Activated T-cell treated with anti-CD3 and anti-CD28 coated beads, Interleukin-2, amount 50 U/mL, for 1 hour (primary cell): ENCODE measurements at regions not wholly inside any gene's neighbourhood (a gene's known extent, or its start where the extent isn't known, plus 50 kb on each side); places are given as distances from the start of the nearest gene placed in this dataset.
"Not testable (repeated sequence)": the region's sequence is repeated elsewhere in the genome, so short reads cannot be mapped to it uniquely, and the experiment has no call there.

Experiments used
- DNase-seq: peaks from one replicate; pipeline ENCODE4 v3.0.0-alpha.2; 2020

DNA sequence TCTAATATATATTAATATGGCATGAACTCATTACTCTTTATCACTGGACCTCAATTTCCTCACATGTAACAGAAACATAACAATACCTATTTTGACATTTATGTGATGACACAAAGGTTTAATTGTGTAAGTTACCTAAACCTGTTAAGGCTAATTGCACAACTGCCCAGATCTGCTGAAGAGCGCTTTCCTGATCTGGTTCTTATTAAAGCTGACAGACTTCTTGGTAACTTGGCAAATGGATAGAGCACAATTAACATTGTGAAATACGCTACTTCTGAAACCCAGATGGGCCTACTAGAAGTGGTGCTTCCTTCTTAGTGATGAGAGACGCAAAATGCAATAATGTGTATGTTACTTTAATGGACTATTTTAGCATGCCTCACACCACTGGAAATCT, 1767.2 kb upstream of the RAG2 start:
- DNase-seq = no peak

DNA sequence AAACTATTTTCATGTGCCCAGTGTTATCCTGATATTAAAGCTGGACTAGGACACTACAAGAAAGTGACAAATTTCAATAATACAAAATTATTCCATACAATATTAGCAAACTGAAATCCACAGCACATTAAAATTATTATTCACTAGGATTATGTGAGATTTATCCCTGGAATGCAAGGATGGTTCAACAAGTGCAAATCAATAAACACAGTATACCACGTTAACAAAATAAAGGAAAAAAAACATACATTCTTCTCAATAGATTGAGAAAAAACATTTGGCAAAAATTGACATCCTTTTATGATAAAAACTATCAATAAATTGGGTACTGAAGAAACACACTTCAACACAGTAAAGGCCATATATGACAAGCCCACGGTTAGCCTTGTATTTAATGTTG, 1758.2 kb upstream of the RAG2 start:
- no peak for DNase-seq

DNA sequence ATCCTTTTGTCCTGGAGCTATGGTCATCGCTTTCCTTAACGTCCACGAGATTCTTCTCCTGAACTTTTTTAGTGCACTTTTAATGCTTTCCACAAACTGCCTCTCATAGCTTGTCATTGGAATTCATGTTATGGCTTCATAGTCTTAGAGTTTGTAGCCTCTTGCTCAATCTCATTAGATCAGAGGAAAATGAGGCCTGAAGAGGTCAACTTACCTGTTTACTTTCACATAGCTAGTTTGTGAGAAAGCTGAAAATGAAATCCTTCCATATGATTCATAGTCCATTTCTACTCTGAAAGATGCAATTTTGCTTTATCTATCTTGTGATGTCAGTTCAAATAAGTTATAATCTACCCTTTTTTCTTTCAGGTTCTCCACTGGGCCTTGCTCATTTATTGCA, 1747.2 kb upstream of the RAG2 start:
- no peak for DNase-seq

DNA sequence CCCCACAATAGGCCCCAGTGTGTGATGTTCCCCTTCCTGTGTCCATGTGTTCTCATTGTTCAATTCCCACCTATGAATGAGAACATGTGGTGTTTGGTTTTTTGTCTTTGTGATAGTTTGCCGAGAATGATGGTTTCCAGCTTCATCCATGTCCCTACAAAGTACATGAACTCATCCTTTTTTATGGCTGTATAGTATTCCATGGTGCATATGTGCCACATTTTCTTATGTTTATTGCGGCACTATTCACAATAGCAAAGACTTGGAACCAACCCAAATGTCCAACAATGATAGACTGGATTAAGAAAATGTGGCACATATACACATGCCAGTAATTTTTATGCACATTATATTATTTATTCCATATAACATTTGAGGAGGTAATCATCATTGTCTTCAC, 1743.6 kb upstream of the RAG2 start:
- not testable (repeated sequence) for DNase-seq

DNA sequence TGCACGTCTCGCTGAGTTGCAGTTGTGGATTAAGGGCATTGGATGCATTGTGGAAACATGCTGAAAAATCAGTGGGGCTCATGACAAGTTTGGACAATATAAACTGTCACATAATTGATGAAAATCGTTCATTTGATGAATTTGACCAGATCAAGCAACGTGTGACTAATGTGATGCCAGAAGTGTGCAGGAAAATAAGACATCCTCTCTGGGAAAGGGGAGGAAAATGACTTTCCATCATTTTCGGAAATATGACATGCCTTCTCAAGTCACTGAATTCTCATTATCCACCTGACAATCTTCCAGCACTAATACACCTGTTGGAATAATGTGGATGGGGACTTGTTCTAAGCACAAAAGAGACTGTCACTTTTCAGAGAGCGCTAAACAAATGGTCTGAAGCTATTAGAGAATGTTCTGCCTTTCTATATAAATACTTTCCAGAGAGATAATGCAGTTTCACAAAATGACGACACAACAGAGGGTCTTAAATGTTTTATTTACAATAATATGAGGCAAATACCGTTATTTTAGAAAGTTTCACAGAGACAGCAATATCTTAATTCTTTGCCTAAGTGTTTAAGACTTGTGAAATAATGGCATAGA, 1741.9 kb upstream of the RAG2 start:
- DNase-seq = no peak

DNA sequence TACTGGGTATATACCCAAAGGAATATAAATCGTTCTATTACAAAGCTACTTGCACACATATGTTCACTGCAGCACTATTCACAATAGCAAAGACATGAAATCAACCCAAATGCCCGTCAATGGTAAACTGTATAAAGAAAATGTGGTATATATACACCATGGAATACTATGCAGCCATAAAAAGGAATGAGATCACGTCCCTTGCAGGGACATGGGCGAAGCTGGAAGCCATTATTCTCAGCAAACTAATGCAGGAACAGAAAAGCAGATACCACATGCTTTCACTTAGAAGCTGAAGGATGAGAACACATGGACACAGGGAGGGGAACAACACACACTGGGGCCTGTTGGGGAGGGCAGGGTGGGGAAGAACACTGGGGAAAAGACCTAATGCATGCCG, 1740.0 kb upstream of the RAG2 start:
- not testable (repeated sequence) for DNase-seq

DNA sequence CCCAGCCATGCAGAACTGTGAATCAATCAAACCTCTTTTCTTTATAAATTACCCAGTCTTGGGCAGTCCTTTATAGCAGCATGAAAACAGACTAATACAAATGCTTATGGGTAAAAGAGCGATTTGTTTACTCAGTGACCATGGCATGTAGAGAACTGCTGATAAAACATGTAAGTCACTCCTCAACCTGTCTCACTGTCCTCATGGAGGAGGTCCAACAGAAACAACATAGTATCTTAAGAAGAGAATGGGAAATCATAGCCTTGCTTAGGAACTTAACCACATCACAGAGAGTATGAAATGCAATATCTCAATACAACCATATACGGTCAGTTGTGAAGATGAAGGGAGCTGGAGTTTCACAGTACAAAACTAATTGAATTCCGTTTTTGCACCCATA, 1734.0 kb upstream of the RAG2 start:
- DNase-seq = no peak

DNA sequence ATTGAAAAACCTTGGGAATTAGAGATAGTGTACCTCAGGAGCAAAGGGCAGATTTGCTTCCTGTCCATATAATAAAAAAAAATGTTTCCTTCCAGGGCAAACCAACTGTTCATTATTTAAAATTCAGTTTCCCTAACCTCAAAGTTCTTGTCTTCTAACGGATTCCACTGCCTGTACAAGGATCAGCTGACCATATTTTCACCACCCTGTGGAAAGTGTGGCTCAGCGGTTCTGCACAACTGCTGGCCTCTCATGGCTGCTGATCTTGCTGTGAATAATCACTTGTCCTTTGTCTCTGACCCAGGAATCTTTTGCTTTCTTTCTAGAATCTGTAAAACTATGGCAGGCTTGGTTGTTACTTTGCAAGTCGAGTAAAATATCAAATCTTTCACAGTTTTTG, 1732.5 kb upstream of the RAG2 start:
- DNase-seq = no peak

DNA sequence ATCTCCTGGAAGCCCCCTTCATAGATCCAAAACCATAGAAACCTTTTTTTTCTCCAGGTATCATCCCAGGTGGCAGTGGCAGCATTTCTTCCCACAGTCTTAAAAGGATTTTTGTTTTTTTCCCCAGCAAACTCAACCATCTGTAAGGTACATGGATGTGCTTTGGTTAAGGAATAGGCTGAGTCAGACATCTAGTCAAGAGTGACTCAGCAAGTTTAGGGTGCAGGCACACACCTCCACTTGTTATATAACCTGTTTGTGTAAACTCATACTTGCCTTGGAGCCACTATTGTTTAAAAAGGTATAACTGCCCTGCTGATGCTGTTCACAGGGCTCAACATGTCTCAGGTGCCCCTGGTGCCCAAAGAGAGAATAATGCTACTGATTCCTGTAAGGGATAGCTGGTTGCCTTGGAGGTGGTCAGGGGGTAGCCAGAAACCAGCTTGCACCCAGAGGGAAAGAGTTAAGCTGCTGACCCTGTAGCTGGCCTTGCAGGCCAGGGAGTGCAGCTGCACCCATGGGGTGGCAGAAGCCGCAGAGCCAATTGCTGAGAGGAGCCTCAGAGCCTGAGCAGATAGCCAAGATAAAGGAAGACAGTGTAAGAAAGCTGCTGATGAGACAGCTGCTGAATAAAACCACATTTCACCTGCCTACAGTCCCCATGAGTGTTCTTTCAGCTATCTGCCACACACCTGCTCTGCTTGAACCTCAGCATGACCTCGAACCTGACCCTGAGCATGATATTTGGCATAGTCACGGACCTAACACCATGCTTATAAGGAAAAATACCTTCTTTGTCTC, 1726.1 kb upstream of the RAG2 start:
- no peak for DNase-seq

DNA sequence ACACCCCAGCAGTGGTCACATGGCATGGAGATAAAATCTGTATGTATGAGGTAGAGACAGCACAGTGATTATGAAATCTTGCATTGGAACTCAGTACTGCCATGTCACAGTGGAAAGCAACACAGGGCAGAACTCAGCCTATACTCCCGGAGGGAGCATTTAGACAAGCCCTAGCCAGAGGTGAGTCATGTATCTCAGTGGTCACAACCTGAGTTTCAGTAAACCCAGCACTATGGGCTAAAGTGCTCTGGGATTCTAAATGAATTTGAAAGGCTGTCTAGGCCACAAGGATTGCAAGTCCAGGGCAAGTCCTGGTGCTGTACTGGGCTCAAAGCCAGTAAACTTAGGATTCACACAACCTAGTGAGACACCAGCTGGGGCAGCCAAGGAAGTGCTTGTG, 1717.1 kb upstream of the RAG2 start:
- DNase-seq = no peak

DNA sequence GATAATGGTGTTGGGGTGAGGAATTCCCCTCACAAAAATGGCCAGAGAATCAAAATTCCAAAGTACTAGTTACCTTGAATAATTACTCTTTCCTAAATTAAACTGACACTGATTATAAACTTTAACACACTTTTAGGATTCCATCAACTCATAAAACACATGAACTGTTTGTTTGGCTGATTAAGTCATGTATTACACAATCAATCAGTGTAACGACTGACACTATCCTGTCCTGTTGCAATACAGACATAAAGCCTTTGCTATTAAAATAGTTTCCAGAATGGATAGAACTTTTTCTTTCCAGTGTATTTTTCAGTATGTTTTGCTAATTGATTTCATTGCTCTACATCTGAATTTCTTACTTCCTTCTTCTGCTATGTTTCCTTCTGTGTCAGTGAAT, 1709.4 kb upstream of the RAG2 start:
- no peak for DNase-seq

DNA sequence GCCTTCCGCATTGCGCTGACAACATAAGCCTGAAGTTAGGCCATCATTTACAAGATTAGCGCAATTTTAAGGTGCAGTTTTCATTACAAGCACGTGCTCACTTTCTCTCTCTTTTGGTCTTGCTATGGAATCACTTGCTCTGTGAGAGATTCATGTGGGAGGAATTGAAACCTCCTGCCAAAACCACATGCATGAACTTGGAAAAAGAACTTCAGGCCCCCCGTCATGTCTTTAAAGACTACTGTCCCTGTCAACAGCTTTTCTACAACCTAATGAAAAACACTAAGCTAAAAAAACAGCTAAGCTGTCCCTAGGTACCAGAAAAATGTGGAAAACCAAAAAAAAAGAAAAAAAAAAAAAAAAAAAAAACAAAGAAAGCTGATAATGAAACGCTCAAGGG, 1707.6 kb upstream of the RAG2 start:
- DNase-seq = no peak

DNA sequence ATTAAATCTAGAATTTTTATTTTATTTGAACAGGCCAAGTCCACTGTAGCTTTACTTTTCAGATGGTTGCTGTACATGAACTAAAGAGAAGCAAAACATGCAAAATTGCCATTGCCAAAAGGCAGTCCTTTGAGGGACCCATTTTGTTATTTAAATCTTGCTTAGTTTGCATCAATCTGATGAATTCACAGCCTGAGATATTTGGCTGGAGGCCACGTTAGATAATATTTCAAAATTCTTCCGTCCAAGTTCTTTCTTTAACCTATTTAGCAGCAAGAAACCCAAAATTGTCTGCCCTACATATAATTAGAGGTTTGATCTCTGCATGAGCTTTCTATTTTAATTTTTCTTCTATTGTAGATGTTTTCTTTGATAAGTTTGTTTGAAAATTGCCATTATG, 1706.9 kb upstream of the RAG2 start:
- DNase-seq = no peak

DNA sequence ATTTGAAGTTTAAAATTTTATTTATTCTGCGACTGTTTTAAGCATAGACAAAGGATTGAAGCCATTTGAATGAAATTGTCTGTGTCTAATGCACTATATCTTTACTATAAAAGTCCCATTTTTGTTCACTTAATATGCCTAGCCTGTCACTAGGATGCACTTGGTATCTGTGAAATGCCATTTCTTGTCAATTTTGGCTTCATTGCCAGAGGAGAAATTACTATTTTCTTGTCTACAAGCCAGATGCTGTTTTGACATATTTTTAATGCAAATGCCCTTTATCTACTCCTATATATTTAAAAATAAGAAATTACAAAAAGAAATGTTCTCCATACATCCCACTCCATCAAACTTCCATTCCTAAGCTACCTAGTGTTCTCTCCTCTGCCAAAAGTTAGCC, 1704.5 kb upstream of the RAG2 start:
- DNase-seq = no peak

DNA sequence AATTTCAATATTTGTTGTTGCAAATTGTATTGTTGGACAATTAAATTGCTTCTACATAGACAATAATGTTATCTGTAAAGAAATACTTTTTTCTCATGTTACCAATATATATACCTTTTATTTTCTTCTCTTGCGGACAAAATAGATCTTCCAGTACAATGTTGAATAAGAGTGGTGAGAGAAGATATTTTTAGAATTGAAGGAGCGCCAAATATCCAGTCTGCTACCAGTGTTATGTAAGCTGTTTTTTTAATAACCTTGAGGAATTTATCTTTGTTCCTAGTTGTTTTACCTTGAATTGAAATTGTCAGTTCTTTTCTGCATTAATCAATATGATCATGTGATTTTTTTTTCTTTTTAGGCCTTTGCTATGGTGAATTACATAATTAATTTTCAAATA, 1702.5 kb upstream of the RAG2 start:
- DNase-seq = no peak

DNA sequence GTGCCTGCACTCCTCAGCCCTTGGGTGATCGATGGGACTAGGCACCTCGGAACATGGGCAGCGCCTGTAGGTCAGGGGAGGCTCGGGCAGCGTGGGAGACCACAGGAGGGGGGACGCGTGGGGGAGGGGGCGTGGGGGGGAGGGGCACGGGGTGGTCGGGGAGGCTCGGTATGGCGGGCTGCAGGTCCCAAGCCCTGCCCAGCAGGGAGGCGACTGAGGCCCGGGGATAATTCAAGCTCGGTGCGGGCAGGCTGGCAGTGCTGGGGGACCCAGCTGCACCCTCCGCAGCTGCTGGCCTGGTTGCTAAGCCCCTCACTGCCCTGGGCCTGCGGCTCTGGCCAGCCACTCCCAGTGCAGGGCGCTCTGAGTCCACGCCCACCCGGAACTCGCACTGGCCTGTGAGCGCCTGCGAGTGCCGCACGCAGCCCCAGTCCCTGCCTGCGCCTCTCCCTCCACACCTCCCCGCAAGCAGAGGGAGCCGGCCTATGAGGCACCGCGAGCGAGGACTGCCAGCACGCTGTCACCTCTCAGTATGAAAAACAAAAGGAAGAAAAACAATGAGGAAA, 1698.3 kb upstream of the RAG2 start:
- DNase-seq = no peak

DNA sequence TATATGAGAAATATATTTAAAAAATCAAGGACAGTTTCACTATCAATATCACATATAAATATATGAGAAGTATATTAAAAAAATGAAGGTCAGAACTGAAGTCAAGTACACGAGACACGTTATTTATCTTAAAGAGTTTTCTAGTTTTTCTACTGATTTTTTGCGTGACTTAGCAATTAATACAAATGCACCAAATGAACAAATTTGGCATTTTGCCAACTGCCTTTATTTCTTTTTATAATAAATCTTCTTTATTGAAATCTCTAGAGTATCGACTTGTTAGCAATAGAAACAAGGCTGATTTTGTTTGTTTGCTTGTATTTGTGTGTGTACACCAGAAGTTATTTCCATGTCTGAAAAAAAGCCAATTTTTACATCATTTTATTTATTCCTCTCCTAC, 1684.7 kb upstream of the RAG2 start:
- DNase-seq = no peak

DNA sequence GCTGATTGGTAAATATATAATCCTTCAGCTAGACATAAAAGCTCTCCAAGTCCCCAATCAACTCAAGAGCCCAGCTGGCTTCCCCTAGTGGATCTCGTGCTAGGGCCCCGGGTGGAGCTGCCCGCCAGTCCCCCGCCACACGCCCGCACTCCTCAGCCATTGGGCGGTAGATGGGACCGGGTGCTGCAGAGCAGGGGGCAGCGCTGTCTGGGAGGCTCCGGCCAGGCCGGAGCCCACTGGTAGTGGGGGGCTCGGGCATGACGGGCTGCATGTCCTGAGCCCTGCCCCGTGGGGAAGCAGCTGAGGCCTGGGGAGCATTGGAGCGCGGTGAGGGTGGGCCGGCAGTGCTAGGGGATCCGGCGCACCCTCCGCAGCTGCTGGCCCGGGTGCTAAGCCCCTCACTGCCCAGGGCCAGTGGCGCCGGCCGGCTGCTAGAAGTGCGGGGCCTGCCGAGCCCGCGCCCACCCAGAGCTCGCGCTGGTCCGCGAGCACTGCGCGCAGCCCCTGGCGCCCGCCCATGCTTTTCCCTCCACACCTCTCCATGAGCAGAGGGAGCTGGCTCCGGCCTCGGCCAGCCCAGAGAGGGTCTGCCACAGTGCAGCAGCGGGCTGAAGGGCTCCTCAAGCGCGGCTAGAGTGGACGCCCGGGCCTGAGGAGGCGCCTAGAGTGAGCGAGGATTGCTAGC, 1680.6 kb upstream of the RAG2 start:
- DNase-seq = no peak

DNA sequence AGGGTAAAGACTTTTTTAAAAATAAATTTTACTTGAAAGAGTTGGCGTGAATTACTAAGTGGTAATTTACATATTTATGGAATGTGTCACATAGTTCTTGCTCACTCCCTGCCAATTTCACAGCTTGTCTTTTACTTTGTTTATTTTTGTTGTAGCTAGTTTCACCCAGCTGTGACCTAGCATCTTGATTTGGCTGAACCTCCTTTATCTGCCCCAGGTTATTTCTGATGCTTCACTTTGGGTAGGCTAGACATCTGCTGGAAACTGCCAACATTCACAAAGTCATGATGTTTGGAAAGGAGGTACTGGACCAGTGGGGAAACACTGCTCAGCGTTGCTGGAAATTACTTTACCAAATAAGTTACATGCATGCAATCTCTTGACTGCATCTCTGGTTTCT, 1676.0 kb upstream of the RAG2 start:
- no peak for DNase-seq

DNA sequence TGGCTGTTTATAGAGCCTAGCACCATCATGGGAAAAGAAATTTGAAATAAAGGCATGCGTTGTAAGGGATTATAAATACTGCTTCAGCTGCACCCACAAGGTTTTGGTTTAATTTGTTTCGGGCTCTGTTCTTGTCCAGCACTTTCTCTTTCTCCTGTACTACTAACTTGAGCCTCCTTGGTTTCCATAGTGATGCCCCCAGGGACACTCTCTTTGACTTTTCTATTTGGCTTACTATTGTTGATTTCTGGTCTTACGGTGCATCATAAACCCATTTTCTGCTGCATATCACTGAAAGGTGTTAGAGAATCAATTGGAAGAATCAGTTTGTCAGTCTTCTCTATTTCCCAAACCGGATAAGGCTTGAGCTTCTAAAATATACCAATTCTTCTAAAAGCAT, 1674.3 kb upstream of the RAG2 start:
- no peak for DNase-seq

DNA sequence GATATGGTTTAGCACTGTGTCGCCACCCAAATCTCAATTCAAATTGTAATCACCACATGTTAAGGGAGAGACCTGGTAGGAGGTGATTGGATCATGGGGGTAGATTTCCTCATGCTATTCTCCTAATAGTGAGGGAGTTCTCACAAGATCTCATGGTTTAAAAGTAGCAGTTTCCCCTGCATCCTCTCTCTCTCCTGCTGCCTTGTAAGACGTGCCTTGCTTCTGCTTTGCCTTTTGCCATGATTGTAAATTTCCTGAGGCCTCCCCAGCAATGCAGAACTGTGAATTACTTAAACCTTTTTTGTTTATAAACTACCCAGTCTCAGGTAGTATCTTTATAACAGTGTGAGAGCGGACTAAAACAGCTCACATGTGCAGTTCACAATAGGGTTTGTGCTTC, 1668.7 kb upstream of the RAG2 start:
- no peak for DNase-seq

DNA sequence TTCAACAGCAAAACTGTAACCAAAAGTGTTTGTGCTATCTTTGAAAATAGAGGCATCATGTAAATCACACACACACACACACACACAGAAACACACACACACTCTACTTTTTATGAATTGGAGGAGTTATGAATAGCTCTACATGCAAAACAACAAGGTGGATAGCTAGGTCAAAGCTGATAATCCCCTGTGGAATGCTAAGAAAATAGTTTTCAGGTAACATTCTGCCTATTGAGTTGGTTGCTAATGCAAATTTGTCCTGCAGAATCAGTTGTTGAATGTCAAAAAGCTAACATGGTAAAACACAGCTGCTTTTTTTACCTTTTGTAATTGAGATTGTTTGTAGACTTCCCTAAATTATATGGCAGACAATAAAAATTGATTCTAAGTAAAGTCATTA, 1658.4 kb upstream of the RAG2 start:
- no peak for DNase-seq

DNA sequence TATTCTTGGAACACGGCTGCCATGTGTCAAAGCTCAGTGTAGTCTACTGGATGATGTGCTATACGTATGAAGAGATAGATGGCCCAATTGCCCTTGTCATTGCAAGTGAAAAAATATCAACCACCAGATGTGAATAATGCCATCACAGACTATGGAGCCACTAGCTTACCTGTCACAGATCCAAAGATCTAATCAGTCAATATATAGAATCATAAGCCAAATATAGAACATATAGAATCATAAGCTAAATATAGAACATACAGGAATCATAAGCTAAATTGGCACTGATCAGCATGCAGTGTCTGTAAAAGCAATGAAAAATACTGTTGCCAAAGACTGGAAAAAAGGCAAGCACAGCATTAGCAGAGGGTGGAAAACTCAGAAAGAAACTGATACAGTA, 1656.9 kb upstream of the RAG2 start:
- no peak for DNase-seq

DNA sequence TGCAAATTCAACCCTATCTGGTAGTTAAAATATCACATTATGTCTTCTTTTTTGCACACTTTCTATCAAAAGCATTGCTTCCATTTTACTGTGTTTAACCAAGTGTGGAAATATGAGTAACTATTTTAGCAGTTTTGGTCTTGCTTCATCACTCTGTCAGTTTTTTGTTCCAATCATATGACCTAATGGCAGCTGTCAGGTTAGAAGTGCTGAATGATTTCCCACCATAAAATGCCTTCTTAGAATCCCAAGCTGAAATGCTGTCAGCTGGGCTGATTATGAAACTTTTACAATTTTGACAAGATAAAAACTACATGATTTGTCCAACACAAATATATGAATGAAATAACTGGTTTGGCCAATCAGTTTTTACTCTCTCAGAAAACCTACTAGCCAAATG, 1654.6 kb upstream of the RAG2 start:
- DNase-seq = no peak
